Endodermal cell (in vitro differentiated cells): ENCODE measurements at regions not wholly inside any gene's neighbourhood (a gene's known extent, or its start where the extent isn't known, plus 50 kb on each side); places are given as distances from the start of the nearest gene placed in this dataset.

Experiments
- DNase-seq: peaks from one replicate; pipeline ENCODE4 v3.0.0-alpha.2; 2017
- H3K27ac ChIP-seq: 2 replicates; pipeline ENCODE4 v1.5.1; 2013; ENCODE audit warnings: mild to moderate bottlenecking, low read depth, low read length, moderate library complexity
- H3K27me3 ChIP-seq: 2 replicates; pipeline ENCODE4 v1.6.1; 2013; ENCODE audit warnings: mild to moderate bottlenecking, low read length, moderate library complexity; ENCODE audit not compliant: insufficient read depth, control insufficient read depth, poor library complexity, severe bottlenecking
- H3K36me3 ChIP-seq: 2 replicates; pipeline ENCODE4 v1.7.0; 2013; ENCODE audit warnings: mild to moderate bottlenecking, low read length, moderate library complexity; ENCODE audit not compliant: control insufficient read depth, insufficient read depth
- H3K4me1 ChIP-seq: one replicate; pipeline ENCODE4 v1.7.0; 2013; ENCODE audit warnings: low read length; ENCODE audit not compliant: control insufficient read depth, insufficient read depth
- H3K4me3 ChIP-seq: 2 replicates; pipeline ENCODE4 v1.5.1; 2013; ENCODE audit warnings: mild to moderate bottlenecking, low read length, moderate library complexity
- H3K9ac ChIP-seq: 2 replicates; pipeline ENCODE4 v1.6.1; 2013; ENCODE audit warnings: mild to moderate bottlenecking, low read length, moderate library complexity; ENCODE audit not compliant: poor library complexity, severe bottlenecking; ENCODE audit errors: extremely low read depth
- H3K9me3 ChIP-seq: 2 replicates; pipeline ENCODE4 v1.6.1; 2013; ENCODE audit warnings: mild to moderate bottlenecking, low read length, moderate library complexity; ENCODE audit not compliant: control insufficient read depth
- H3K27ac Mint-ChIP-seq: 2 replicates; pipeline ENCODE4 v1.8.0; 2020; ENCODE audit warnings: mixed read lengths
- H3K27me3 Mint-ChIP-seq: 2 replicates; pipeline ENCODE4 v1.8.0; 2021; ENCODE audit warnings: mild to moderate bottlenecking, mixed read lengths; ENCODE audit not compliant: insufficient read depth
- H3K36me3 Mint-ChIP-seq: 2 replicates; pipeline ENCODE4 v1.8.0; 2020; ENCODE audit warnings: low read depth, mixed read lengths
- H3K4me1 Mint-ChIP-seq: 2 replicates; pipeline ENCODE4 v1.8.0; 2020; ENCODE audit warnings: mixed read lengths
- H3K4me3 Mint-ChIP-seq: 2 replicates; pipeline ENCODE4 v1.8.0; 2020; ENCODE audit warnings: mild to moderate bottlenecking, moderate library complexity, mixed read lengths
- H3K9me3 Mint-ChIP-seq: 2 replicates; pipeline ENCODE4 v1.8.0; 2020; ENCODE audit warnings: mild to moderate bottlenecking, mixed read lengths
- WGBS, 2 experiments: methylation state at CpG; one replicate each; pipeline versions ENCODE4 v1.1.5 to v1.1.7; 2013; ENCODE audit warnings: missing lambda C conversion rate in 2 of 2, mixed read lengths in 1 of 2; ENCODE audit not compliant: insufficient coverage in 1 of 2, insufficient read length in 1 of 2; 5-methylcytosine and 5-hydroxymethylcytosine counted together
- TF ChIP-seq, protein P1 (sequence below): fragments of 200-600 bp; sonication (generic); conservative IDR thresholded peaks from 2 replicates; pipeline ENCODE4 v1.5.0; 2021; ENCODE audit warnings: antibody characterized with exemption, mild to moderate bottlenecking

DNA sequence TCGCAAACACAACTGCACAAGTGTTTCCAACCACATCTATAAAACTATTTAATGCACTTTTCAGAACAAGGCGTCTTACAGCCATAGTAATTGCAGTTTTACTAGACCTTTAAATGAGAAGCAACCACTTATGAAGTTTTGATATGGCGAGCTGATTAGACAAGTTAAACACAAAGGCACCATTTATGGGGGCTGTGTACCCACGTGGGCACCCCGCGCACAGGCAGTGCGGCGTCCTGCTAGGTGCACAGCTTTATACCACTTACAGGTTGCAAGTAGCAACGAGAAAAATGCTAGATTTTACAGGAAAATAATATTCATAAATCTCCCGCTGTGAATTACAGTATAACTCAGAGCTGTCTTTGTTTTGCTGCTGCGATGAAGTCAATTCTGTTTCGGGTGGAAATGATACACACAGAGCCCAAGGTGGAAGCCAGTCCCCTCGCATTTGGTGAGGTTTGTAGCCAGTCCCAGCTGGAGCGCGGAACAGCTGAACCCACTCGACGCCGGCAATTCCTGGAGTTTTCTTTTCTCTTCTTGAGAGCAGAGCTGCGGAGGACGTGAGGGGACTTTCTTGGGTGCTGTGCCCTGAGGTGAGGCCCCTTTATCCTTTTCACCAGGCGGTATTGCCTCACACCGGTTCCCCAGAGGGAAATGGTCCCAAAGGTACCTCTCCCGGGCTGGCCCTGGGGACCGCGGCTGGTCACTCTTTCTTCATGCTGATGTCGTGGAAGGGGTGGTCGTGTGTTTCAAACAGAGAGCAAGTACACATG lies 76.7 kb downstream of the PTGR3 start:
- WGBS, 2 experiments = 94 to 95% methylated on average over 27 of the region's 27 CpGs
- Histone ChIP-seq H3K9me3 (no peaks in the 10 kb centered on the region), H3K4me3 (no peak overlapping the region), H3K4me1 (no peaks in the 10 kb centered on the region), H3K27ac (no peak overlapping the region), H3K36me3 (no peaks in the 10 kb centered on the region), H3K27me3 (no peaks in the 10 kb centered on the region), H3K9ac (no peak overlapping the region)
- Mint-ChIP-seq H3K4me1 (no peaks in the 10 kb centered on the region), H3K27me3 (peaks cover 3% of the 10 kb centered on the region), H3K9me3 (peaks cover 2% of the 10 kb centered on the region), H3K27ac (no peak overlapping the region), H3K4me3 (no peak overlapping the region), H3K36me3 (no peaks in the 10 kb centered on the region)
- TF ChIP-seq, protein P1, sequence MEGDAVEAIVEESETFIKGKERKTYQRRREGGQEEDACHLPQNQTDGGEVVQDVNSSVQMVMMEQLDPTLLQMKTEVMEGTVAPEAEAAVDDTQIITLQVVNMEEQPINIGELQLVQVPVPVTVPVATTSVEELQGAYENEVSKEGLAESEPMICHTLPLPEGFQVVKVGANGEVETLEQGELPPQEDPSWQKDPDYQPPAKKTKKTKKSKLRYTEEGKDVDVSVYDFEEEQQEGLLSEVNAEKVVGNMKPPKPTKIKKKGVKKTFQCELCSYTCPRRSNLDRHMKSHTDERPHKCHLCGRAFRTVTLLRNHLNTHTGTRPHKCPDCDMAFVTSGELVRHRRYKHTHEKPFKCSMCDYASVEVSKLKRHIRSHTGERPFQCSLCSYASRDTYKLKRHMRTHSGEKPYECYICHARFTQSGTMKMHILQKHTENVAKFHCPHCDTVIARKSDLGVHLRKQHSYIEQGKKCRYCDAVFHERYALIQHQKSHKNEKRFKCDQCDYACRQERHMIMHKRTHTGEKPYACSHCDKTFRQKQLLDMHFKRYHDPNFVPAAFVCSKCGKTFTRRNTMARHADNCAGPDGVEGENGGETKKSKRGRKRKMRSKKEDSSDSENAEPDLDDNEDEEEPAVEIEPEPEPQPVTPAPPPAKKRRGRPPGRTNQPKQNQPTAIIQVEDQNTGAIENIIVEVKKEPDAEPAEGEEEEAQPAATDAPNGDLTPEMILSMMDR = no peak
- DNase-seq = peak; percentile 30

DNA sequence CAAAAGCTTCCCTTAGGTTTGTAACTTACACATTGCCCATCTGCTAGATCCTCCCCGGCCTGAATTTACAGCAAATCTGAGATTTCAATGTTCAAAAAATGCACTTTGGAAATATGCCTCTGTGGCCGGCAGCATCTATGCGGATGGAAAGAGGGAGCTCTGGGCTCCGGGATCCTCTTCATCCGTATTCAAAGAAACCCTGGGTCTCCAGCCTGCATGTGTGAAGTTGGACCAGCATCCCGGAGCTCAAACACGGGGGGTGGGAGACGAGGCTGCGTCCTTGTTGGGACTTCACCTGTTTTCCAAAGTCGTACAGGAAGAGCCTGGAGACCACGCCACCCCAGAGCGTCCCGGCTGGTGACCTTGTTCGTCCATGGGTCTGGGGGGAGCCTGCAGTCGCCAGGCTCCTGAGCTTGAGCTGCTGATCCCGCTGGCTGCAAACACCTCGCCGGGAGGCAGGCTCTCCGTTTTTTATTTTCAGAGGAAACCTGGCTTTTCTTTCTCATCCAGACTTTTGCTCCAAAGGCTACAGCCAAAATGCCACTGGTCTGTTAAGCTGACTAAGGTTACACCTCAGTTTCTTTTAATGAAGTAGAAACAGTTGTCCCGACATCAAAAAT lies 77.4 kb downstream of the PTGR3 start:
- TF ChIP-seq, protein P1 = no peak
- H3K4me1 Mint-ChIP-seq = no peaks in the 10 kb centered on the region
- Histone ChIP-seq H3K4me1 (no peaks in the 10 kb centered on the region), H3K27me3 (no peaks in the 10 kb centered on the region), H3K4me3 (no peak overlapping the region), H3K9me3 (no peaks in the 10 kb centered on the region), H3K27ac (no peak overlapping the region), H3K9ac (no peak overlapping the region), H3K36me3 (no peaks in the 10 kb centered on the region)
- H3K4me3 Mint-ChIP-seq = no peak overlapping the region
- DNase-seq = peak; percentile 46
- peaks cover 2% of the 10 kb centered on the region for H3K9me3 Mint-ChIP-seq
- no peak overlapping the region for H3K27ac Mint-ChIP-seq
- H3K27me3 Mint-ChIP-seq = peaks cover 3% of the 10 kb centered on the region
- 83 to 85% methylated on average over 17 to 20 of the region's 20 CpGs for whole genome bisulfite sequencing, 2 experiments
- H3K36me3 Mint-ChIP-seq = no peaks in the 10 kb centered on the region

DNA sequence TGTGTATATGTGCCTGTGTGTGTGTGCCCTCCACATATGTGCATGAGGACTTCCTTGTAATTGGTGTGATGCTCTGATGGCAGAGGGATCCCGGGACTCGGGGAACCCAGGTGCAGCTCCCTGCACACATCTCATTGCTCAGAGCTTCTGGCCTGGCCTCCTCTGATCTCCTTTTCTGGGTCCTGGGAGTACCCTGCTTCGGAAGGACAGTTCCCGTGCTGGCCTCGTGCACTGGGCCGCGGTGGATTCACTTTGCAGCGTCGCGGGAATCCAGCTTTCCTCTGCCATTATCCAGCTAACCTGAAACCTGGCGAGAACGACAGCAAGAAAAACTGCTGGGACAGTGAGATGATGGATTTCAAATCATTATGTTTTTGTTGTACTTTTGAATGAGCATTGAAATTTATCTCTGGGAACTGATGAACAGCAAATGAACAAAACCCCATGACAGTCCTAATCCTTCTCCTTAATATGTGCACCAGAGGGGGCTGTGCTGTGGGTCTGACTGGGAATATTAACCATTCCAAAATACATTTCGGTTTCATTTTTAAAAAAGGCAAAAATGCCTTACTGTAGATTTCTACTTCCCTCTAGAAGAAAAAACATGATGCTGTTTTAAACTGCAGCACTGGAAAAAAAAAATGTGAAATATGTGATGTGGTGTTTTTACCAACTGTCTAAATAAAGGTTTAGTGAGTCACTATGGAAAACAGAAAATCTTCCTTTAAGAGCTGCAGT lies 78.2 kb downstream of the PTGR3 start:
- H3K4me1 Mint-ChIP-seq = no peaks in the 10 kb centered on the region
- no peak overlapping the region for H3K27ac Mint-ChIP-seq
- Histone ChIP-seq H3K36me3 (no peaks in the 10 kb centered on the region), H3K27ac (no peak overlapping the region), H3K27me3 (no peaks in the 10 kb centered on the region), H3K4me3 (no peak overlapping the region), H3K4me1 (no peaks in the 10 kb centered on the region), H3K9me3 (no peaks in the 10 kb centered on the region), H3K9ac (no peak overlapping the region)
- 92 to 100% methylated on average over 7 to 13 of the region's 13 CpGs for WGBS, 2 experiments
- DNase-seq = peak; percentile 23
- peaks cover 2% of the 10 kb centered on the region for H3K9me3 Mint-ChIP-seq
- TF ChIP-seq, protein P1 = no peak
- no peak overlapping the region for H3K4me3 Mint-ChIP-seq
- peaks cover 3% of the 10 kb centered on the region for H3K27me3 Mint-ChIP-seq
- no peaks in the 10 kb centered on the region for H3K36me3 Mint-ChIP-seq
